GM12878 (cell line): ENCODE measurements at regions not wholly inside any gene's neighbourhood (a gene's known extent, or its start where the extent isn't known, plus 50 kb on each side); places are given as distances from the start of the nearest gene placed in this dataset.

ENCODE experiments used
- EZH2 ChIP-seq: IDR thresholded peaks from 2 replicates; pipeline ENCODE4 v1.6.1; 2012; ENCODE audit warnings: low read depth, mild to moderate bottlenecking, control low read depth, inconsistent platforms, low read length, borderline replicate concordance; ENCODE audit not compliant: control insufficient read depth
- NFIC ChIP-seq: IDR thresholded peaks from 2 replicates; pipeline ENCODE4 v1.6.1; 2012; ENCODE audit warnings: low read depth, mild to moderate bottlenecking, inconsistent platforms, low read length, moderate library complexity
- POLR2A ChIP-seq: IDR thresholded peaks from 2 replicates; pipeline ENCODE4 v1.6.1; 2011; ENCODE audit warnings: low read depth, mild to moderate bottlenecking, low read length
- TF ChIP-seq, protein P1 (sequence below), 3 experiments: IDR thresholded peaks in 2 of 3; conservative IDR thresholded peaks in 1 of 3; 2 replicates each; pipeline ENCODE4 v1.5.1; 2011; ENCODE audit warnings: low read depth in 3 of 3, low read length in 3 of 3, mild to moderate bottlenecking in 3 of 3, control low read depth in 2 of 3, moderate library complexity in 2 of 3, inconsistent platforms in 1 of 3, mixed read lengths in 1 of 3; ENCODE audit not compliant: control insufficient read depth in 2 of 3, insufficient read depth in 1 of 3; ENCODE audit errors: extremely low read depth in 1 of 3

DNA sequence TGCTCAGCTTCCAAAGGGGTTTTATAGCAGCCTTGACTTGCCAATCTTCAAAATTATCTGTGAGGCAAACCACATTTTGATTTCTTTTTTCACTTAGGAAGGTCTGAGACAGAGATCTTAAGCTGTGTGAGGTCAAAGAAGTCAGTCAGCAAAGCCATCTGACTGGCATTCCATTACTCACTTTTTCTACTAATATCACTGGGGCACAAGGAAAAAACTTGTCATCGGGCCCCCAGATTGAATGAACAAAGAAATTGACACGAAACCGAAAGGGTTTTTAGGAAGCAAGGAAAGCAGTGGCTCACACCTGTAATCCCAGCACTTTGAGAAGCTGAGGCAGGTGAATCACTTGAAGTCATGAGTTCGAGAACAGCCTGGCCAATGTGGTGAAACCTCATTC is 78.5 kb upstream of the FRMD4A start:
- no peak for TF ChIP-seq EZH2
- TF ChIP-seq, protein P1, sequence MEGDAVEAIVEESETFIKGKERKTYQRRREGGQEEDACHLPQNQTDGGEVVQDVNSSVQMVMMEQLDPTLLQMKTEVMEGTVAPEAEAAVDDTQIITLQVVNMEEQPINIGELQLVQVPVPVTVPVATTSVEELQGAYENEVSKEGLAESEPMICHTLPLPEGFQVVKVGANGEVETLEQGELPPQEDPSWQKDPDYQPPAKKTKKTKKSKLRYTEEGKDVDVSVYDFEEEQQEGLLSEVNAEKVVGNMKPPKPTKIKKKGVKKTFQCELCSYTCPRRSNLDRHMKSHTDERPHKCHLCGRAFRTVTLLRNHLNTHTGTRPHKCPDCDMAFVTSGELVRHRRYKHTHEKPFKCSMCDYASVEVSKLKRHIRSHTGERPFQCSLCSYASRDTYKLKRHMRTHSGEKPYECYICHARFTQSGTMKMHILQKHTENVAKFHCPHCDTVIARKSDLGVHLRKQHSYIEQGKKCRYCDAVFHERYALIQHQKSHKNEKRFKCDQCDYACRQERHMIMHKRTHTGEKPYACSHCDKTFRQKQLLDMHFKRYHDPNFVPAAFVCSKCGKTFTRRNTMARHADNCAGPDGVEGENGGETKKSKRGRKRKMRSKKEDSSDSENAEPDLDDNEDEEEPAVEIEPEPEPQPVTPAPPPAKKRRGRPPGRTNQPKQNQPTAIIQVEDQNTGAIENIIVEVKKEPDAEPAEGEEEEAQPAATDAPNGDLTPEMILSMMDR (IDR thresholded peaks at IDR 0.05 in 2 of 3, conservative IDR thresholded peaks at IDR 0.05 in 1 of 3; ENCODE audit: control insufficient read depth in 2 of 3, extremely low read depth in 1 of 3, insufficient read depth in 1 of 3, low read depth in 3 of 3, low read length in 3 of 3) = no peak
- no peak for TF ChIP-seq POLR2A
- no peak for TF ChIP-seq NFIC
